ENCODE measurements at regions not wholly inside any gene's neighbourhood (a gene's known extent, or its start where the extent isn't known, plus 50 kb on each side); places are given as distances from the start of the nearest gene placed in this dataset.

GRCh38 chr13:27713767-27714166 lies 78.5 kb upstream of the GSX1 start:
- 87 to 92% (median 89%) methylated on average over 4 of the region's 4 CpGs for WGBS, 4 donors
- H3K27ac ChIP-seq, result no peak overlapping the region
- no peak for DNase-seq
- TF ChIP-seq POLR2A (IDR thresholded peaks at IDR 0.05) (no peak), CTCF (IDR thresholded peaks at IDR 0.05) (no peak)
- no peaks in the 10 kb centered on the region for H3K36me3 ChIP-seq (replicated peaks in 1 of 2)
- no peaks in the 10 kb centered on the region for H3K9me3 ChIP-seq (replicated peaks in 1 of 3)
- no peaks in the 10 kb centered on the region for H3K4me1 ChIP-seq (replicated peaks in 1 of 2)
- no peaks in the 10 kb centered on the region for H3K27me3 ChIP-seq
- intact Hi-C loops (cut with DNase I), result loop anchor here (10.0 kb wide), 2 partner anchors 179 to 189 kb away; no protein-coding TSS in a partner anchor
- H3K4me3 ChIP-seq, result no peak overlapping the region

DNA sequence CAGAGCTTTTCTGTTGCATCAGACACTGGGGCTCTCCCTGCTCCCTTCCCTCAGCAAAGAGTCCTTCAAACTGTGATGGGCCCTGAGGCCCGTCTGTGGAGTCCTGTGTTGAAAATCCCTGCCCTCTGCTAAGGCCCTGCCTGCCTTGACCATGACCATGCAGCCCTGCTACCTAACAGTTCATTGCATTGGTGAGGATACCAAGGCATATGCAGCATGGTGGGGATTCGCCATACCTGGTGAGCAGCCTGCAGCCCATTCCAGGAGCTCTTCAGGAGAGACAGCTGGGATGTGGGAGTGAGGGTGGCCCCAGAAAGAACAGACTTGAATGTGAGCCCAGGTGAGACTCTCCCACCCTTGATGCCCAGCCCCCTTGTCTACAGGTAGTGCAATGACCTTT lies 70.6 kb upstream of the GSX1 start:
- no peaks in the 10 kb centered on the region for H3K9me3 ChIP-seq (replicated peaks in 1 of 3)
- H3K4me1 ChIP-seq (replicated peaks in 1 of 2), result no peaks in the 10 kb centered on the region
- no peak for TF ChIP-seq CTCF (IDR thresholded peaks at IDR 0.05)
- no peak for TF ChIP-seq POLR2A (IDR thresholded peaks at IDR 0.05)
- no peak for DNase-seq
- H3K36me3 ChIP-seq (replicated peaks in 1 of 2), result no peaks in the 10 kb centered on the region
- H3K27ac ChIP-seq, result no peak overlapping the region
- intact Hi-C loops (cut with DNase I), result no loop called here
- WGBS, 4 donors, result 63 to 100% (median 79%) methylated on average over 2 of the region's 2 CpGs
- H3K4me3 ChIP-seq, result no peak overlapping the region
- H3K27me3 ChIP-seq, result no peaks in the 10 kb centered on the region

DNA sequence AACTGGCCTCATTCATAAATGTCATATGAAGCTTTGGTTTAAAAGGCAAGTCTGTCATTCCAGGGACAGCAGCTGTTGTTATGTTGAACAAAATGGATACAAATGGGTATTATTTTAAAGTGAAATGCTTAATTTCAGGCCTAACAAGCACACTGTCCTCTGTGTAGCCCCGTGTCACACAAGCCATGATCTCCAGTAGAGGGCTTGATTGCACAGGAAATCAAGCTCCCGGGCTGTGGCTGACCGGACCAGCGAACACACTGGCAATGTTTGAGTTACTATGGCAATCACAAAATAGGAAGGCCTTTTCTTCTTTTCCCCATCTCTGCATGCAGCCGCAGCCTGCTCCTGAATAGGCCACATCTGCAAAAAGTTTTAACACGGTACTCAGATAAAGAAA lies 64.0 kb upstream of the GSX1 start:
- no peak overlapping the region for H3K27ac ChIP-seq
- intact Hi-C loops (cut with DNase I), result no loop called here
- WGBS, 4 donors, result 56 to 61% (median 58%) methylated on average over 6 of the region's 6 CpGs

GRCh38 chr13:27730191-27730590 lies 62.1 kb upstream of the GSX1 start:
- intact Hi-C loops (cut with DNase I), result no loop called here
- H3K36me3 ChIP-seq (replicated peaks in 1 of 2), result no peaks in the 10 kb centered on the region
- H3K27ac ChIP-seq, result no peak overlapping the region
- WGBS, 4 donors, result 68 to 72% (median 70%) methylated on average over 6 of the region's 6 CpGs
- no peaks in the 10 kb centered on the region for H3K4me1 ChIP-seq (replicated peaks in 1 of 2)
- no peak for TF ChIP-seq POLR2A (IDR thresholded peaks at IDR 0.05)
- no peaks in the 10 kb centered on the region for H3K27me3 ChIP-seq
- no peaks in the 10 kb centered on the region for H3K9me3 ChIP-seq (replicated peaks in 1 of 3)
- H3K4me3 ChIP-seq, result no peak overlapping the region
- DNase-seq, result no peak

More for the DNA sequence above, 64.0 kb upstream of the GSX1 start:
- no peaks in the 10 kb centered on the region for H3K4me1 ChIP-seq (replicated peaks in 1 of 2)
- TF ChIP-seq POLR2A (IDR thresholded peaks at IDR 0.05) (no peak), CTCF (IDR thresholded peaks at IDR 0.05) (no peak)
- DNase-seq, result no peak
- H3K9me3 ChIP-seq (replicated peaks in 1 of 3), result no peaks in the 10 kb centered on the region
- H3K36me3 ChIP-seq (replicated peaks in 1 of 2), result no peaks in the 10 kb centered on the region
- no peak overlapping the region for H3K4me3 ChIP-seq
- H3K27me3 ChIP-seq, result no peaks in the 10 kb centered on the region
